GM23338 (cell line): ENCODE measurements at regions not wholly inside any gene's neighbourhood (a gene's known extent, or its start where the extent isn't known, plus 50 kb on each side); places are given as distances from the start of the nearest gene placed in this dataset.

Experiments used
- ATAC-seq: fragments of 200-7000 bp; cut with Tn5 transposase; 3 replicates; pipeline ENCODE4 v1.9.1; 2020
- DNase-seq: peaks from one replicate; pipeline ENCODE4 v3.0.0-alpha.2; 2015; ENCODE audit warnings: low spot score
- H2AFZ ChIP-seq: fragments of 200-600 bp; sonication (generic); 2 replicates; pipeline ENCODE4 v1.8.0; 2016; ENCODE audit warnings: antibody characterized with exemption, mild to moderate bottlenecking, moderate library complexity
- H3F3A ChIP-seq: fragments of 200-600 bp; sonication (generic); replicated peaks from 2 replicates; pipeline ENCODE4 v1.8.0; 2017; ENCODE audit warnings: antibody characterized with exemption, mixed run types, low read depth
- H3K27ac ChIP-seq: fragments of 200-600 bp; sonication (generic); 2 replicates; pipeline ENCODE4 v1.6.1; 2016; ENCODE audit warnings: low read depth
- H3K27me3 ChIP-seq: fragments of 200-600 bp; sonication (generic); 2 replicates; pipeline ENCODE4 v1.8.0; 2016; ENCODE audit warnings: mild to moderate bottlenecking, mixed run types, moderate library complexity; ENCODE audit not compliant: insufficient read depth
- H3K36me3 ChIP-seq: fragments of 200-600 bp; sonication (generic); 2 replicates; pipeline ENCODE4 v1.8.0; 2016; ENCODE audit warnings: mild to moderate bottlenecking; ENCODE audit not compliant: insufficient read depth
- H3K4me1 ChIP-seq: fragments of 200-600 bp; sonication (generic); 2 replicates; pipeline ENCODE4 v1.8.0; 2016; ENCODE audit warnings: mild to moderate bottlenecking, moderate library complexity; ENCODE audit not compliant: insufficient read depth
- H3K4me2 ChIP-seq: fragments of 200-600 bp; sonication (generic); 2 replicates; pipeline ENCODE4 v1.7.1; 2017; ENCODE audit warnings: mixed run types
- H3K4me3 ChIP-seq: fragments of 200-600 bp; sonication (generic); 2 replicates; pipeline ENCODE4 v1.6.1; 2016; ENCODE audit warnings: mixed run types
- H3K79me2 ChIP-seq: fragments of 200-600 bp; sonication (generic); replicated peaks from 2 replicates; pipeline ENCODE4 v1.8.0; 2017; ENCODE audit warnings: mild to moderate bottlenecking; ENCODE audit not compliant: insufficient read depth
- H3K9me2 ChIP-seq: fragments of 200-600 bp; sonication (generic); 2 replicates; pipeline ENCODE4 v1.8.0; 2017; ENCODE audit not compliant: insufficient read depth
- H4K20me1 ChIP-seq: fragments of 200-600 bp; sonication (generic); replicated peaks from 2 replicates; pipeline ENCODE4 v1.8.0; 2017; ENCODE audit warnings: mild to moderate bottlenecking; ENCODE audit not compliant: insufficient read depth
- H3K27ac Mint-ChIP-seq: 2 replicates; pipeline ENCODE4 v1.8.0; 2020; ENCODE audit warnings: inconsistent platforms, mild to moderate bottlenecking, moderate library complexity, mixed read lengths
- H3K27me3 Mint-ChIP-seq: 3 replicates; pipeline ENCODE4 v1.8.0; 2022; ENCODE audit warnings: low read depth, mild to moderate bottlenecking, moderate library complexity, mixed read lengths, inconsistent platforms; ENCODE audit not compliant: insufficient read depth, poor library complexity
- H3K36me3 Mint-ChIP-seq: 3 replicates; pipeline ENCODE4 v1.8.0; 2021; ENCODE audit warnings: low read depth, mild to moderate bottlenecking, inconsistent platforms, moderate library complexity, mixed read lengths
- H3K4me1 Mint-ChIP-seq: 3 replicates; pipeline ENCODE4 v1.8.0; 2020; ENCODE audit warnings: mild to moderate bottlenecking, inconsistent platforms, mixed read lengths
- H3K4me3 Mint-ChIP-seq: 3 replicates; pipeline ENCODE4 v1.8.0; 2021; ENCODE audit warnings: moderate library complexity, mild to moderate bottlenecking, inconsistent platforms, mixed read lengths
- H3K9me3 Mint-ChIP-seq: 3 replicates; pipeline ENCODE4 v1.8.0; 2020; ENCODE audit warnings: moderate library complexity, mild to moderate bottlenecking, inconsistent platforms, mixed read lengths
- ETS1 ChIP-seq: IDR thresholded peaks from 2 replicates; pipeline ENCODE4 v1.6.1; 2016; ENCODE audit warnings: antibody characterized with exemption
- EZH2 ChIP-seq: fragments of 200-600 bp; sonication (generic); IDR thresholded peaks from one replicate; pipeline ENCODE4 v1.8.0; 2017; ENCODE audit warnings: antibody characterized with exemption, mild to moderate bottlenecking, low read depth; ENCODE audit not compliant: unreplicated experiment
- EZH2phosphoT487 ChIP-seq: fragments of 200-600 bp; sonication (generic); IDR thresholded peaks from one replicate; pipeline ENCODE4 v1.8.1; 2018; ENCODE audit warnings: antibody characterized with exemption; ENCODE audit not compliant: unreplicated experiment
- JUNB ChIP-seq: IDR thresholded peaks from one replicate; pipeline ENCODE4 v1.6.1; 2016; ENCODE audit warnings: antibody characterized with exemption; ENCODE audit not compliant: unreplicated experiment
- NANOG ChIP-seq: IDR thresholded peaks from 2 replicates; pipeline ENCODE4 v1.6.1; 2016; ENCODE audit warnings: antibody characterized with exemption, borderline replicate concordance
- POLR2AphosphoS5 ChIP-seq: IDR thresholded peaks from 2 replicates; pipeline ENCODE4 v1.6.1; 2016; ENCODE audit warnings: antibody characterized with exemption, low read depth
- STAT1 ChIP-seq: IDR thresholded peaks from one replicate; pipeline ENCODE4 v1.6.1; 2016; ENCODE audit warnings: antibody characterized with exemption; ENCODE audit not compliant: unreplicated experiment
- ZNF114 ChIP-seq: fragments of 250-450 bp; sonication (Bioruptor Pico); IDR thresholded peaks from 2 replicates; pipeline ENCODE4 v1.5.0; 2020; ENCODE audit warnings: mild to moderate bottlenecking, moderate library complexity
- ZNF331 ChIP-seq: fragments of 250-450 bp; sonication (Bioruptor Pico); IDR thresholded peaks from 2 replicates; pipeline ENCODE4 v1.5.0; 2020; ENCODE audit warnings: low read depth, mild to moderate bottlenecking, moderate library complexity
- ZNF462 ChIP-seq: fragments of 250-450 bp; sonication (Bioruptor Pico); IDR thresholded peaks from 2 replicates; pipeline ENCODE4 v1.5.0; 2020; ENCODE audit warnings: mild to moderate bottlenecking, moderate library complexity
- TF ChIP-seq, protein P1 (sequence below), 2 experiments: fragments of 200-600 bp in 1 of 2; sonication (generic) in 1 of 2; conservative IDR thresholded peaks; 2 replicates each; pipeline versions ENCODE4 v1.5.1 to v1.6.1; 2016 to 2017; ENCODE audit warnings: antibody characterized with exemption in 2 of 2, low read depth in 2 of 2, mild to moderate bottlenecking in 2 of 2, moderate library complexity in 1 of 2

GRCh38 chr12:77619425-77619824 is 211.3 kb upstream of the NAV3 start:
- Histone ChIP-seq H3F3A (no peaks in the 10 kb centered on the region), H3K9me2 (peaks cover 4% of the 10 kb centered on the region; the same call in 1 of the 2 replicates), H2AFZ (no peak overlapping the region), H4K20me1 (no peaks in the 10 kb centered on the region), H3K27ac (no peak overlapping the region), H3K4me3 (no peak overlapping the region), H3K36me3 (no peaks in the 10 kb centered on the region), H3K4me1 (peaks cover 6% of the 10 kb centered on the region; the same call in 1 of the 2 replicates), H3K27me3 (no peaks in the 10 kb centered on the region), H3K4me2 (no peak overlapping the region), H3K79me2 (no peaks in the 10 kb centered on the region)
- Mint-ChIP-seq H3K4me1 (peaks cover 4% of the 10 kb centered on the region; the same call in 1 of the 3 replicates), H3K27ac (no peak overlapping the region), H3K9me3 (peaks cover 2% of the 10 kb centered on the region), H3K27me3 (no peaks in the 10 kb centered on the region), H3K4me3 (no peak overlapping the region), H3K36me3 (peaks cover 4% of the 10 kb centered on the region; the same call in 2 of the 3 replicates)
- ATAC-seq (no peak), DNase-seq (no peak)
- TF ChIP-seq JUNB: no peak
- no peak for TF ChIP-seq ZNF114
- no peak for TF ChIP-seq ZNF331 (CRISPR knock-in tag)
- no peak for TF ChIP-seq ETS1
- no peak for TF ChIP-seq POLR2AphosphoS5
- no peak for TF ChIP-seq STAT1
- TF ChIP-seq EZH2: no peak

GRCh38 chr12:77617818-77618217 is 212.9 kb upstream of the NAV3 start:
- H3K4me3 ChIP-seq: no peak overlapping the region
- peaks cover 4% of the 10 kb centered on the region for H3K27me3 Mint-ChIP-seq
- no peak overlapping the region for H3K4me3 Mint-ChIP-seq
- ATAC-seq (no peak), DNase-seq (no peak)
- H3K36me3 ChIP-seq: no peaks in the 10 kb centered on the region
- no peak overlapping the region for H3K4me2 ChIP-seq
- H3F3A ChIP-seq: no peaks in the 10 kb centered on the region
- H3K27ac Mint-ChIP-seq: no peak overlapping the region
- H3K27ac ChIP-seq: no peak overlapping the region
- peaks cover 11% of the 10 kb centered on the region; the same call in 2 of the 3 replicates for H3K4me1 Mint-ChIP-seq
- H3K79me2 ChIP-seq: no peaks in the 10 kb centered on the region
- peaks cover 4% of the 10 kb centered on the region; the same call in 2 of the 3 replicates for H3K36me3 Mint-ChIP-seq
- no peak overlapping the region for H2AFZ ChIP-seq
- H4K20me1 ChIP-seq: no peaks in the 10 kb centered on the region
- peaks cover 12% of the 10 kb centered on the region for H3K4me1 ChIP-seq
- peaks cover 2% of the 10 kb centered on the region for H3K9me3 Mint-ChIP-seq
- peaks cover 4% of the 10 kb centered on the region; the same call in 1 of the 2 replicates for H3K9me2 ChIP-seq
- H3K27me3 ChIP-seq: no peaks in the 10 kb centered on the region
- no peak for TF ChIP-seq EZH2phosphoT487
- TF ChIP-seq, protein P1, sequence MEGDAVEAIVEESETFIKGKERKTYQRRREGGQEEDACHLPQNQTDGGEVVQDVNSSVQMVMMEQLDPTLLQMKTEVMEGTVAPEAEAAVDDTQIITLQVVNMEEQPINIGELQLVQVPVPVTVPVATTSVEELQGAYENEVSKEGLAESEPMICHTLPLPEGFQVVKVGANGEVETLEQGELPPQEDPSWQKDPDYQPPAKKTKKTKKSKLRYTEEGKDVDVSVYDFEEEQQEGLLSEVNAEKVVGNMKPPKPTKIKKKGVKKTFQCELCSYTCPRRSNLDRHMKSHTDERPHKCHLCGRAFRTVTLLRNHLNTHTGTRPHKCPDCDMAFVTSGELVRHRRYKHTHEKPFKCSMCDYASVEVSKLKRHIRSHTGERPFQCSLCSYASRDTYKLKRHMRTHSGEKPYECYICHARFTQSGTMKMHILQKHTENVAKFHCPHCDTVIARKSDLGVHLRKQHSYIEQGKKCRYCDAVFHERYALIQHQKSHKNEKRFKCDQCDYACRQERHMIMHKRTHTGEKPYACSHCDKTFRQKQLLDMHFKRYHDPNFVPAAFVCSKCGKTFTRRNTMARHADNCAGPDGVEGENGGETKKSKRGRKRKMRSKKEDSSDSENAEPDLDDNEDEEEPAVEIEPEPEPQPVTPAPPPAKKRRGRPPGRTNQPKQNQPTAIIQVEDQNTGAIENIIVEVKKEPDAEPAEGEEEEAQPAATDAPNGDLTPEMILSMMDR (conservative IDR thresholded peaks at IDR 0.05; ENCODE audit: low read depth in 2 of 2): no peak
- no peak for TF ChIP-seq ZNF462 (CRISPR knock-in tag)
- TF ChIP-seq EZH2: no peak
- no peak for TF ChIP-seq POLR2AphosphoS5
- TF ChIP-seq NANOG: no peak
